ENCODE measurements at regions not wholly inside any gene's neighbourhood (a gene's known extent, or its start where the extent isn't known, plus 50 kb on each side); places are given as distances from the start of the nearest gene placed in this dataset.

DNA sequence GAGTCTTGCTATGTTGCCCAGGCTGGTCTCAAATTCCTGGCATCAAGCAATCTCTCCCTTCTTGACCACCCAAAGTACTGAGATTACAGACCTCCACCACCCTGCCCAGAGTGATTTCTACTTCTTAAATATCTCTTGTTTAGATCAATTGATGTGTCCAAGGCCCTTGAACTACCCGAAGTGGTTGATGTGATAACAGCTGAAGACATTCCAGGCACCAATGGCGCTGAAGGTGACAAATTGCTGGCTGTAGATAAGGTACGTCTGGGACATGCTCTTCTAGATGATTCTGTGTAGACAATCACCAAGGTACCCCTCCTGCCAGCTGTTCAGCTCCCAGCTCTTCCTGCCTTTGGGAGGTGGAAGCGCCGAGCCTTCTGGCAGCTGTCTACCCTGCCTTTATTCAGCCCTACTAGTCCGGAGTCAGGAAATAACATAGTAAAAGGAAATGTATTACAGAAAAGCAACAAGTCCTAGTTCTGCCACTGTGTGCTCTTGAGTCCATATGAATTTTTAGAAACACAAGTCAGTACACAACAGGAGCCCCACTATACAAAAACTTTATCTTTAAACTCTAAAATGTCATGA is 61.3 kb upstream of the BZW1 start:
- Mint-ChIP-seq H3K4me3 (ENCODE audit: unreplicated experiment) (no peak overlapping the region), H3K36me3 (ENCODE audit: unreplicated experiment) (no peaks in the 10 kb centered on the region), H3K27ac (ENCODE audit: unreplicated experiment) (no peak overlapping the region), H3K9me3 (ENCODE audit: unreplicated experiment) (peaks cover 6% of the 10 kb centered on the region), H3K27me3 (ENCODE audit: unreplicated experiment) (peaks cover 1% of the 10 kb centered on the region), H3K4me1 (ENCODE audit: low read depth, unreplicated experiment) (peaks cover 10% of the 10 kb centered on the region)
- TF ChIP-seq CTCF (IDR thresholded peaks at IDR 0.05; ENCODE audit: partially characterized antibody, unreplicated experiment): no peak
- no peak for DNase-seq

GRCh38 chr2:200751786-200752185 is 59.9 kb upstream of the BZW1 start:
- Mint-ChIP-seq H3K4me3 (ENCODE audit: unreplicated experiment) (no peak overlapping the region), H3K27me3 (ENCODE audit: unreplicated experiment) (peaks cover 1% of the 10 kb centered on the region), H3K36me3 (ENCODE audit: unreplicated experiment) (no peaks in the 10 kb centered on the region), H3K9me3 (ENCODE audit: unreplicated experiment) (peaks cover 6% of the 10 kb centered on the region), H3K27ac (ENCODE audit: unreplicated experiment) (no peak overlapping the region), H3K4me1 (ENCODE audit: low read depth, unreplicated experiment) (peaks cover 10% of the 10 kb centered on the region)
- DNase-seq: no peak
- no peak for TF ChIP-seq CTCF (IDR thresholded peaks at IDR 0.05; ENCODE audit: partially characterized antibody, unreplicated experiment)

DNA sequence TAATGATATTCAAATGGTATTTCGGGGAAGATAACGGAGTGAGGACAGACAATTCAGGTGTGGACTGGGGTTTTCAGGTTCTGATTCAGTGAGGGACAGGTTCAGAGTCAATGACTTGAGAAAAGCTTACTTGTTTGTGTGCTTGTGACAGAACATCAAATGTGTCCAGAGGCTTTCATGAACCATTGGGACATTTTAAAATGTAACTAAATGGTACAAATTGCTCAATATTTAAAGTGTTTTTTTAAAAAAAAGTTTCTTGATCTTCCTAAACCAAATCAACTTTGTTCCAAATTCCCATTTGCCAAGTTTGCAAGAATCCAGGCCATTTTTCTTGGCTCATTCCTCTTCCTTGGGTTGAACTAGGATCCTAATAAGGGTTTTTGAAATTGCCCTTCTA is 59.4 kb upstream of the BZW1 start:
- H3K4me1 Mint-ChIP-seq (ENCODE audit: low read depth, unreplicated experiment): peaks cover 12% of the 10 kb centered on the region
- H3K36me3 Mint-ChIP-seq (ENCODE audit: unreplicated experiment): no peaks in the 10 kb centered on the region
- no peak for DNase-seq
- no peak overlapping the region for H3K27ac Mint-ChIP-seq (ENCODE audit: unreplicated experiment)
- H3K4me3 Mint-ChIP-seq (ENCODE audit: unreplicated experiment): no peak overlapping the region
- TF ChIP-seq CTCF (IDR thresholded peaks at IDR 0.05; ENCODE audit: partially characterized antibody, unreplicated experiment): no peak
- H3K9me3 Mint-ChIP-seq (ENCODE audit: unreplicated experiment): peaks cover 6% of the 10 kb centered on the region
- H3K27me3 Mint-ChIP-seq (ENCODE audit: unreplicated experiment): no peaks in the 10 kb centered on the region

DNA sequence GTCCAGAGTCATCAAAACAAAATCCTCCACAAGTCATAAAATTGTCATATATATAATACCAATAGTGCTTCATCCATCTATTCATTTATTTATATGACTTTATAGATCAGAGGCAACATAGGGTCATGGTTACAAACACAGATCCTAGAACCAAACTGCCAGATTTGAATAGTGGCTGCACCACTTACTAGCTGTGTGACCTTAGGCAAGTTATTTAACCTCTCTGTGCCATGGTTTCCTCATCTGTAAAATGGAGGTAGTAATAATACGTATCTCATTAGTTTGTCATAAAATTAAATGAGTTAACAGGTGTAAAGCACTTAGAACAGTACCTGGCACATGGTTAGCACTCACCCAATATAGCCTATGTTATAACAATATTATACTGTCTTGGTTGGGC is 58.9 kb upstream of the BZW1 start:
- TF ChIP-seq CTCF (IDR thresholded peaks at IDR 0.05; ENCODE audit: partially characterized antibody, unreplicated experiment): no peak
- no peaks in the 10 kb centered on the region for H3K27me3 Mint-ChIP-seq (ENCODE audit: unreplicated experiment)
- H3K4me3 Mint-ChIP-seq (ENCODE audit: unreplicated experiment): no peak overlapping the region
- H3K9me3 Mint-ChIP-seq (ENCODE audit: unreplicated experiment): peaks cover 6% of the 10 kb centered on the region
- peaks cover 10% of the 10 kb centered on the region for H3K4me1 Mint-ChIP-seq (ENCODE audit: low read depth, unreplicated experiment)
- H3K27ac Mint-ChIP-seq (ENCODE audit: unreplicated experiment): no peak overlapping the region
- DNase-seq: no peak
- no peaks in the 10 kb centered on the region for H3K36me3 Mint-ChIP-seq (ENCODE audit: unreplicated experiment)

DNA sequence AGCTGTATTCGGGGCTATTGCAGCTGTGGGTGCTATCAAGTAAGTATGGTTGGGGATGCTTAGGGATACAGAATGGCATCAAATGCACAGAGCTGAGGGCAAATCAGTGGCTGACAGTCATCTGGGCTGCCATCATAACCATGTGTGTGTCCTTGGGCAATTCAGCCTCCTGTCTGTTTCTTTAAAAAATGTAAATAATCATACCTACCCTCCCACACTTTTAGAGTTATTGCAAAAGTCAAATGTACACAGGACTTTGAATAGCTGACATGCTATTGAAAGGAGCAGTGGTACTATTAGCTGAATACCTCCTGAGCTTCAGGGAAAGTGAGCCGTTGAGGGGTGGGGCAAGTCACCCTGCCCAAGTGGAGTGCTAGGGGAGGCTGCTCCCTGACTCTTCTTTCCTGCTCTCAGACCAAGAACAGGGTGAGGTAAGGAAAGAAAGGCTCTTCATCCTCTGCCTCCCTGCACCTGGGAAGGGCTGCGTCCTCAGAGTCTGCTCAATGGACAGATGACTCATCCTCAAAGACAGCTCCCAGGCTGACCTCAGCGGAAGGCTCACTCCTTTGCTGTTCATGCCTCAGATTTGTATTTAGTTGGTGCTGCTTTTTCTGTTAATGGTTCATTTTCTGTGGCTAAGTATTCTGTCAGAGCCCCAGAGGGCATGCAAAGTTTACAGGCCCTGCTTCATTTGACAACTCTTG is 54.9 kb upstream of the BZW1 start:
- Mint-ChIP-seq H3K4me3 (ENCODE audit: unreplicated experiment) (no peak overlapping the region), H3K4me1 (ENCODE audit: low read depth, unreplicated experiment) (peaks cover 6% of the 10 kb centered on the region), H3K27me3 (ENCODE audit: unreplicated experiment) (no peaks in the 10 kb centered on the region), H3K36me3 (ENCODE audit: unreplicated experiment) (no peaks in the 10 kb centered on the region), H3K9me3 (ENCODE audit: unreplicated experiment) (no peaks in the 10 kb centered on the region), H3K27ac (ENCODE audit: unreplicated experiment) (no peak overlapping the region)
- no peak for DNase-seq
- no peak for TF ChIP-seq CTCF (IDR thresholded peaks at IDR 0.05; ENCODE audit: partially characterized antibody, unreplicated experiment)

All from glutamatergic neuron (in vitro differentiated cells).